ENCODE measurements at regions not wholly inside any gene's neighbourhood (a gene's known extent, or its start where the extent isn't known, plus 50 kb on each side); places are given as distances from the start of the nearest gene placed in this dataset.

DNA sequence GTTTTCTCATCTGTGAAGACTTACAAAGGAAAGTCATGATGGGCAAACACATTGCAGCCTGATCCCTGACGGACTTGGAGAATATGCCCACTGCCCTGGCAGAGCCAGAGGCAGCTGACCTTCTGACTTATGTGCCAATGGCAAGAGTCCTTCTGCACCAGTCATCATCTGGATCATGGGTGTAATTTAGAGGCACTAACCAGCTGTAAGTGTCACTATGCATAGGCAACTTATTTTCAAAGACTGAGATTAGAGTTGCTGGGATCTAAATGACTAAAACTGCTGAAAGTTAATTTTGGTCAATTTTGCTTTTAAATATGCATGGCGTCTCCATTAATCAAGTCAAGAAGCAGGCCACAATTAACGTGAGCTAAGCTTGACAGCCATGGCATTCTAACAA, 261.2 kb downstream of the BCL11A start:
- H3K36me3 ChIP-seq (ENCODE audit: control insufficient read depth, insufficient read depth, low read length) = no peaks in the 10 kb centered on the region
- BruUV-seq (replicated peaks) = no TSS peak
- in situ Hi-C loops (cut with HindIII; ENCODE audit: low pct_unique_long_range_greater_than_20kb, low sequenced_read_pairs) (no loop called here), intact Hi-C loops (cut with micrococcal nuclease; ENCODE audit: unreplicated experiment) (no loop called here)
- no peak overlapping the region for H3K4me3 ChIP-seq (ENCODE audit: low read depth in 2 of 2, low read length in 2 of 2)
- no peaks in the 10 kb centered on the region for H3K27me3 ChIP-seq (ENCODE audit: control insufficient read depth, insufficient read depth, low read length)
- ATAC-seq (no peak), DNase-seq (ENCODE audit: low read depth, low spot score) (no peak)
- TF ChIP-seq, protein P1, sequence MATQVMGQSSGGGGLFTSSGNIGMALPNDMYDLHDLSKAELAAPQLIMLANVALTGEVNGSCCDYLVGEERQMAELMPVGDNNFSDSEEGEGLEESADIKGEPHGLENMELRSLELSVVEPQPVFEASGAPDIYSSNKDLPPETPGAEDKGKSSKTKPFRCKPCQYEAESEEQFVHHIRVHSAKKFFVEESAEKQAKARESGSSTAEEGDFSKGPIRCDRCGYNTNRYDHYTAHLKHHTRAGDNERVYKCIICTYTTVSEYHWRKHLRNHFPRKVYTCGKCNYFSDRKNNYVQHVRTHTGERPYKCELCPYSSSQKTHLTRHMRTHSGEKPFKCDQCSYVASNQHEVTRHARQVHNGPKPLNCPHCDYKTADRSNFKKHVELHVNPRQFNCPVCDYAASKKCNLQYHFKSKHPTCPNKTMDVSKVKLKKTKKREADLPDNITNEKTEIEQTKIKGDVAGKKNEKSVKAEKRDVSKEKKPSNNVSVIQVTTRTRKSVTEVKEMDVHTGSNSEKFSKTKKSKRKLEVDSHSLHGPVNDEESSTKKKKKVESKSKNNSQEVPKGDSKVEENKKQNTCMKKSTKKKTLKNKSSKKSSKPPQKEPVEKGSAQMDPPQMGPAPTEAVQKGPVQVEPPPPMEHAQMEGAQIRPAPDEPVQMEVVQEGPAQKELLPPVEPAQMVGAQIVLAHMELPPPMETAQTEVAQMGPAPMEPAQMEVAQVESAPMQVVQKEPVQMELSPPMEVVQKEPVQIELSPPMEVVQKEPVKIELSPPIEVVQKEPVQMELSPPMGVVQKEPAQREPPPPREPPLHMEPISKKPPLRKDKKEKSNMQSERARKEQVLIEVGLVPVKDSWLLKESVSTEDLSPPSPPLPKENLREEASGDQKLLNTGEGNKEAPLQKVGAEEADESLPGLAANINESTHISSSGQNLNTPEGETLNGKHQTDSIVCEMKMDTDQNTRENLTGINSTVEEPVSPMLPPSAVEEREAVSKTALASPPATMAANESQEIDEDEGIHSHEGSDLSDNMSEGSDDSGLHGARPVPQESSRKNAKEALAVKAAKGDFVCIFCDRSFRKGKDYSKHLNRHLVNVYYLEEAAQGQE (IDR thresholded peaks at IDR 0.05; ENCODE audit: insufficient read depth in 1 of 2, low read depth in 2 of 2, low read length in 1 of 2) = no peak
- no peak for TF ChIP-seq SIN3A (IDR thresholded peaks at IDR 0.05; ENCODE audit: borderline replicate concordance, insufficient read depth, low read depth, low read length)
- no peak for TF ChIP-seq POLR2AphosphoS5 (IDR thresholded peaks at IDR 0.05; ENCODE audit: low read depth, low read length)
- no peak for TF ChIP-seq CTCF (IDR thresholded peaks at IDR 0.05)
- no peak for TF ChIP-seq TCF7L2 (IDR thresholded peaks at IDR 0.05; ENCODE audit: low read depth, low read length)
- CTCF ChIA-PET = no interaction called here
- POLR2A ChIA-PET = no interaction called here
- H3K27ac ChIP-seq (ENCODE audit: low read length) = no peak overlapping the region
- no peaks in the 10 kb centered on the region for H3K4me1 ChIP-seq (ENCODE audit: control insufficient read depth, insufficient read depth, low read length)
- no peaks in the 10 kb centered on the region for H3K9me3 ChIP-seq (ENCODE audit: control insufficient read depth, insufficient read depth, low read depth, low read length)

DNA sequence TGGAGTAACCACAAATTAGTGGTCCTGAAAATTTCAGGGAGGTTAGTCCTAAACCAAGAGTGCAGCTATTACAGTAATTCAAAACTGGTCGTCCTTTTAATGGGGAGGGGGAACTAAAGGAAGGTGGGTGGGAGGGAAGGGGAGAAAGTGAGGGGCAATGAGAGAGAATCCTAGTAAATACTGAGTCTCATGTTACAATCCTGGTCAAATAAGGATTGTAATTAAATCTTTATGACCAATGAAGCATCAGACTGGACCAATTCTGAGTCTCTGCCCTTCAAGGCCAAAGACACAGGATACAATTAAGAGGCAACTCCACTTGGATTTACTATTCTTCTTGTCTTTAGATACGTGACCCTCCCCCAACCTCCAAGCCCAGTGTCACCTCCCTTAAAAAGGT, 262.9 kb downstream of the BCL11A start:
- in situ Hi-C loops (cut with HindIII; ENCODE audit: low pct_unique_long_range_greater_than_20kb, low sequenced_read_pairs) = no loop called here
- no peaks in the 10 kb centered on the region for H3K9me3 ChIP-seq (ENCODE audit: control insufficient read depth, insufficient read depth, low read depth, low read length)

More for the DNA sequence above, 262.9 kb downstream of the BCL11A start:
- intact Hi-C loops (cut with micrococcal nuclease; ENCODE audit: unreplicated experiment) = no loop called here
- Histone ChIP-seq H3K36me3 (ENCODE audit: control insufficient read depth, insufficient read depth, low read length) (no peaks in the 10 kb centered on the region), H3K4me1 (ENCODE audit: control insufficient read depth, insufficient read depth, low read length) (no peaks in the 10 kb centered on the region), H3K4me3 (ENCODE audit: low read depth in 2 of 2, low read length in 2 of 2) (no peak overlapping the region), H3K27ac (ENCODE audit: low read length) (no peak overlapping the region), H3K27me3 (ENCODE audit: control insufficient read depth, insufficient read depth, low read length) (no peaks in the 10 kb centered on the region)
- ChIA-PET POLR2A (no interaction called here), CTCF (no interaction called here)
- TF ChIP-seq SIN3A (IDR thresholded peaks at IDR 0.05; ENCODE audit: borderline replicate concordance, insufficient read depth, low read depth, low read length) = no peak
- TF ChIP-seq POLR2AphosphoS5 (IDR thresholded peaks at IDR 0.05; ENCODE audit: low read depth, low read length) = no peak
- no peak for TF ChIP-seq CTCF (IDR thresholded peaks at IDR 0.05)
- no peak for TF ChIP-seq TCF7L2 (IDR thresholded peaks at IDR 0.05; ENCODE audit: low read depth, low read length)
- TF ChIP-seq, protein P1 (IDR thresholded peaks at IDR 0.05; ENCODE audit: insufficient read depth in 1 of 2, low read depth in 2 of 2, low read length in 1 of 2) = no peak
- BruUV-seq (replicated peaks) = no TSS peak
- DNase-seq (ENCODE audit: low read depth, low spot score) (no peak), ATAC-seq (no peak)
